ENCODE measurements at regions not wholly inside any gene's neighbourhood (a gene's known extent, or its start where the extent isn't known, plus 50 kb on each side); places are given as distances from the start of the nearest gene placed in this dataset.

GRCh38 chr18:28808373-28808772, 631.4 kb upstream of the CDH2 start:
- no peak for TF ChIP-seq CTCF (IDR thresholded peaks at IDR 0.05; ENCODE audit: control extremely low read depth in 1 of 3, insufficient read depth in 1 of 3, low read depth in 1 of 3, low read length in 3 of 3)
- TF ChIP-seq HDAC6 (IDR thresholded peaks at IDR 0.05; ENCODE audit: low read depth, low read length), result no peak
- TF ChIP-seq, protein P1, sequence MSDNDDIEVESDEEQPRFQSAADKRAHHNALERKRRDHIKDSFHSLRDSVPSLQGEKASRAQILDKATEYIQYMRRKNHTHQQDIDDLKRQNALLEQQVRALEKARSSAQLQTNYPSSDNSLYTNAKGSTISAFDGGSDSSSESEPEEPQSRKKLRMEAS (IDR thresholded peaks at IDR 0.05), result no peak
- no peak for TF ChIP-seq CBX5 (IDR thresholded peaks at IDR 0.05; ENCODE audit: low read depth, low read length)
- TF ChIP-seq TCF12 (IDR thresholded peaks at IDR 0.05; ENCODE audit: low read depth, low read length), result no peak
